ENCODE measurements at regions not wholly inside any gene's neighbourhood (a gene's known extent, or its start where the extent isn't known, plus 50 kb on each side); places are given as distances from the start of the nearest gene placed in this dataset.
"Not testable (repeated sequence)": the region's sequence is repeated elsewhere in the genome, so short reads cannot be mapped to it uniquely, and the experiment has no call there.

GRCh38 chr5:97297704-97298091, 114.7 kb upstream of the RIOK2 start:
- Histone ChIP-seq H3K4me1 (ENCODE audit: control insufficient read depth in 1 of 2, low read depth in 2 of 2) (no peaks in the 10 kb centered on the region), H3K27me3 (replicated peaks; ENCODE audit: insufficient read depth) (no peaks in the 10 kb centered on the region), H3K27ac (no peak overlapping the region), H3K36me3 (no peaks in the 10 kb centered on the region), H3K4me3 (no peak overlapping the region), H3K9me3 (no peaks in the 10 kb centered on the region)
- DNase-seq (ENCODE audit: low spot score), result no peak
- no peak for TF ChIP-seq CTCF (IDR thresholded peaks at IDR 0.05)
- ATAC-seq (ENCODE audit: insufficient number of reproducible peaks, low FRiP score, low read depth), result no peak

GRCh38 chr5:97301181-97301580, 118.1 kb upstream of the RIOK2 start:
- not testable (repeated sequence) for H3K27me3 ChIP-seq (replicated peaks; ENCODE audit: insufficient read depth); H3K27ac ChIP-seq; H3K4me1 ChIP-seq (ENCODE audit: control insufficient read depth in 1 of 2, low read depth in 2 of 2); DNase-seq (ENCODE audit: low spot score); H3K9me3 ChIP-seq; ATAC-seq (ENCODE audit: insufficient number of reproducible peaks, low FRiP score, low read depth); H3K4me3 ChIP-seq; H3K36me3 ChIP-seq

- DNase-seq (ENCODE audit: low spot score), result no peak
- no peak overlapping the region for H3K27ac ChIP-seq
- no peak overlapping the region for H3K4me3 ChIP-seq
- no peaks in the 10 kb centered on the region for H3K4me1 ChIP-seq (ENCODE audit: control insufficient read depth in 1 of 2, low read depth in 2 of 2)
- no peaks in the 10 kb centered on the region for H3K27me3 ChIP-seq (replicated peaks; ENCODE audit: insufficient read depth)
- no peaks in the 10 kb centered on the region for H3K36me3 ChIP-seq
- peaks cover 5% of the 10 kb centered on the region for H3K9me3 ChIP-seq
- TF ChIP-seq CTCF (IDR thresholded peaks at IDR 0.05), result no peak
- ATAC-seq (ENCODE audit: insufficient number of reproducible peaks, low FRiP score, low read depth), result no peak
Measured at GRCh38 chr5:97338729-97339128, 155.7 kb upstream of the RIOK2 start.

- Histone ChIP-seq H3K27me3 (replicated peaks; ENCODE audit: insufficient read depth) (no peaks in the 10 kb centered on the region), H3K9me3 (peaks cover 4% of the 10 kb centered on the region), H3K36me3 (no peaks in the 10 kb centered on the region), H3K4me1 (ENCODE audit: control insufficient read depth in 1 of 2, low read depth in 2 of 2) (no peaks in the 10 kb centered on the region), H3K4me3 (no peak overlapping the region), H3K27ac (no peak overlapping the region)
- no peak for TF ChIP-seq CTCF (IDR thresholded peaks at IDR 0.05)
- DNase-seq (ENCODE audit: low spot score) (no peak), ATAC-seq (ENCODE audit: insufficient number of reproducible peaks, low FRiP score, low read depth) (no peak)
Measured at GRCh38 chr5:97355775-97356174, 172.7 kb upstream of the RIOK2 start.

GRCh38 chr5:97363577-97363976, 180.5 kb upstream of the RIOK2 start:
- H3K9me3 ChIP-seq, result peaks cover 3% of the 10 kb centered on the region
- H3K4me3 ChIP-seq, result no peak overlapping the region
- ATAC-seq (ENCODE audit: insufficient number of reproducible peaks, low FRiP score, low read depth) (no peak), DNase-seq (ENCODE audit: low spot score) (no peak)
- TF ChIP-seq CTCF (IDR thresholded peaks at IDR 0.05), result no peak
- H3K27me3 ChIP-seq (replicated peaks; ENCODE audit: insufficient read depth), result no peaks in the 10 kb centered on the region
- H3K27ac ChIP-seq, result no peak overlapping the region
- no peaks in the 10 kb centered on the region for H3K4me1 ChIP-seq (ENCODE audit: control insufficient read depth in 1 of 2, low read depth in 2 of 2)
- no peaks in the 10 kb centered on the region for H3K36me3 ChIP-seq

GRCh38 chr5:97364731-97365130, 181.7 kb upstream of the RIOK2 start:
- H3K4me3 ChIP-seq, result no peak overlapping the region
- H3K9me3 ChIP-seq, result peaks cover 3% of the 10 kb centered on the region
- no peaks in the 10 kb centered on the region for H3K36me3 ChIP-seq
- H3K27me3 ChIP-seq (replicated peaks; ENCODE audit: insufficient read depth), result no peaks in the 10 kb centered on the region
- TF ChIP-seq CTCF (IDR thresholded peaks at IDR 0.05), result no peak
- H3K4me1 ChIP-seq (ENCODE audit: control insufficient read depth in 1 of 2, low read depth in 2 of 2), result no peaks in the 10 kb centered on the region
- DNase-seq (ENCODE audit: low spot score) (no peak), ATAC-seq (ENCODE audit: insufficient number of reproducible peaks, low FRiP score, low read depth) (no peak)
- no peak overlapping the region for H3K27ac ChIP-seq

Measured in thoracic aorta (tissue), 2 donors.